WI38 (cell line): ENCODE measurements at regions not wholly inside any gene's neighbourhood (a gene's known extent, or its start where the extent isn't known, plus 50 kb on each side); places are given as distances from the start of the nearest gene placed in this dataset.
"Not testable (repeated sequence)": the region's sequence is repeated elsewhere in the genome, so short reads cannot be mapped to it uniquely, and the experiment has no call there.

Experiments used
- H3K4me3 ChIP-seq: 2 replicates; pipeline ENCODE4 v1.5.1; 2011; ENCODE audit warnings: low read depth, mild to moderate bottlenecking, control low read depth, low read length
- TF ChIP-seq, protein P1 (sequence below): IDR thresholded peaks from 2 replicates; pipeline ENCODE4 v1.5.1; 2012; ENCODE audit warnings: low read depth, mild to moderate bottlenecking, control low read depth, low read length

- no peak overlapping the region for H3K4me3 ChIP-seq
- TF ChIP-seq, protein P1, sequence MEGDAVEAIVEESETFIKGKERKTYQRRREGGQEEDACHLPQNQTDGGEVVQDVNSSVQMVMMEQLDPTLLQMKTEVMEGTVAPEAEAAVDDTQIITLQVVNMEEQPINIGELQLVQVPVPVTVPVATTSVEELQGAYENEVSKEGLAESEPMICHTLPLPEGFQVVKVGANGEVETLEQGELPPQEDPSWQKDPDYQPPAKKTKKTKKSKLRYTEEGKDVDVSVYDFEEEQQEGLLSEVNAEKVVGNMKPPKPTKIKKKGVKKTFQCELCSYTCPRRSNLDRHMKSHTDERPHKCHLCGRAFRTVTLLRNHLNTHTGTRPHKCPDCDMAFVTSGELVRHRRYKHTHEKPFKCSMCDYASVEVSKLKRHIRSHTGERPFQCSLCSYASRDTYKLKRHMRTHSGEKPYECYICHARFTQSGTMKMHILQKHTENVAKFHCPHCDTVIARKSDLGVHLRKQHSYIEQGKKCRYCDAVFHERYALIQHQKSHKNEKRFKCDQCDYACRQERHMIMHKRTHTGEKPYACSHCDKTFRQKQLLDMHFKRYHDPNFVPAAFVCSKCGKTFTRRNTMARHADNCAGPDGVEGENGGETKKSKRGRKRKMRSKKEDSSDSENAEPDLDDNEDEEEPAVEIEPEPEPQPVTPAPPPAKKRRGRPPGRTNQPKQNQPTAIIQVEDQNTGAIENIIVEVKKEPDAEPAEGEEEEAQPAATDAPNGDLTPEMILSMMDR: no peak
These were observed 121.0 kb upstream of the CXADR start for GRCh38 chr21:17391811-17392340.

DNA sequence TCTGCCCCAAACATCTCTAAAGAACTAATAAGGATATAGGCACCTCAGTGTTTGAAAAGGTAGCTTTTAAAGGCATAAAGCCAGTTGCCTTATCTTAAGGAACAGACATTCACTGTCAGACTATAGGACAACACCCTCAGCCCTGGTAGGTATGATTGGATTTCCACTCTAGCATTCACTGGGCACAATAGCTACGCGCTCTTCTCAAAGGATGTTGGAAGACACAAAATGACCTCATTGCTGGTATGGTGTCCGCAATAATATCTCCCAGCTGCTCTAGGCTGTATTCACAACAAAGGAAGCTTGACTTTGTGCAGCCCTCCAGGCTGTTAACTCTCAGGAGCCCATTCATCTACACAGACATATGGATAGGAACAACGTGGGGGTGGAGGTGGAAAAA, 119.4 kb upstream of the CXADR start:
- H3K4me3 ChIP-seq: no peak overlapping the region
- TF ChIP-seq, protein P1: no peak

- no peak overlapping the region for H3K4me3 ChIP-seq
- TF ChIP-seq, protein P1: no peak
These were observed 115.9 kb upstream of the CXADR start for GRCh38 chr21:17396948-17397347.

DNA sequence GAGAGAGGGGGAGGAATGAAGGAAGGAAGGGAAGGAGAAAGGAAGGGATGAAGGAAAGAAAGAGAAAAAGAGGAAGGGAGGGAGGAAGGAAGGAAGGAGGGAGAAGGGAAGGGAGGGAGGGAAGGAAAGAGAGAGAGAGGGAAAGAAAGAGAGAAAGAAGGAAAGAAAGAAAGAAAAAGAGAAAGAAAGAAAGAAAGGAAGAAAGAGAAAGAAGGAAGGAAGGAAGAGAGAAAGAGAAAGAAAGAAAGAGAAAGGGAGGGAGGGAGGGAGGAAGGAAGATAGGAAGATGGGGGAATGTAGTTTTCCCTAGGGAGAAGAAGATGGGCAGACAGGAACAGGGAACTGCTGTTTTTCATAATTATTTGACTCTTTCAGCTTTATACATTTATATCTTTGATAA, 115.1 kb upstream of the CXADR start:
- H3K4me3 ChIP-seq: no peak overlapping the region
- TF ChIP-seq, protein P1: no peak

DNA sequence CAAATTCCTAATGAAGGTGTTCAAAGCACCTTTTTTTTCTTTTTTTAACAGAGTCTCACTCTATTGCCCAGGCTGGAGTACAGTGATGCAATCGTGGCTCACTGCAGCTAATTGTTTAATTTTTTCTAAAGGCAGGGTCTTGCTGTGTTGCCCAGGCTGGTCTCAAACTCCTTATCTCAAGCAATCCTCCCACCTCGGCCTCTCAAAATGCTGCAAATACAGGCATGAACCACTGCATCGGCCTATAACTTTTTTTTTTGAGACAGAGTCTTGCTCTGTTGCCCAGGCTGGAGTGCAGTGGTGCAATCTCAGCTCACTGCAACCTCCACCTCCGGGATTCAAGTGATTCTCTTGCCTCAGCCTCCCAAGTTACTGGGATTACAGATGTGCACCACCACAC, 113.9 kb upstream of the CXADR start:
- H3K4me3 ChIP-seq: not testable (repeated sequence)

DNA sequence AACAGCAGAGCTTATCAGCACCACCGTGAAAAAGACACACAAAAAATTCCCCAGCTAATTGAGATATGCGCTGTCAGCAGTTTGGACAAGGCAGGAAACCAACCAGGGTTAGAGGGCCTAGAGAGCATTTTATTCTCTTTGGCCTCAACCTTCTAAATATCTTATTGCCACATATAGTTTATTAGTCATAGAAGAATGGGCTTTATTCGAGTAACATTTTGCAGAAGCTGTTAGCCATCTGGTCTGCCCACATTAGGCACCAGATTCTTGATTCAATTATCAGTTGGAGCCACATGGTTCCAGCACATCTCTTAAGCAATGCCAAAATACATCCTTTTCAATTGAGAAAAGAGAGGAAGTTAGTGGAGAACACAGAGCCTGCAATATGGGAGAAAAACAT, 109.9 kb upstream of the CXADR start:
- no peak overlapping the region for H3K4me3 ChIP-seq
- TF ChIP-seq, protein P1: no peak

GRCh38 chr21:17406202-17406601, 106.6 kb upstream of the CXADR start:
- TF ChIP-seq, protein P1: no peak

DNA sequence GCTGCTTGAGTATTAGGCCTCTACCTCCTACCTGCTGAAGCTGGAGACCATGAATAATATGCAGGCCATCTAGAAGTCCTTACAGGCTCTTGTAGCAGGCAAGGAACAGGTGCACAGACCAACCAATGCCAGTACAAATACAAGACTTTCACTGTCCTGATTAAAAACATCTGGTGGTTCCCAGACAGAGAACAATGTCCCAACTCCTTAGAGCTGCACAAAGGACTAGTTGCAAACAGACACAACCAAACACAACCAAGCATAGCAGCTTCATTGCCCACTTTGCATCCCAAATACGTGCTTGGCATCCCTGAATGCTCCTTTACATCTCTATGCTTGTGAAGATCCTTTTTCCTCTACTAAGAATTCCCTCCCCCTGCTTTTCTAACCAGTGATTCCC, 98.1 kb upstream of the CXADR start:
- no peak overlapping the region for H3K4me3 ChIP-seq
- TF ChIP-seq, protein P1: no peak

More at GRCh38 chr21:17406202-17406601, 106.6 kb upstream of the CXADR start:
- H3K4me3 ChIP-seq: no peak overlapping the region
